Astrocyte (in vitro differentiated cells and primary cell): ENCODE measurements at regions not wholly inside any gene's neighbourhood (a gene's known extent, or its start where the extent isn't known, plus 50 kb on each side); places are given as distances from the start of the nearest gene placed in this dataset.

Source experiments
- DNase-seq: peaks from one replicate; pipeline ENCODE4 v3.0.0-alpha.2; 2010; ENCODE audit warnings: low read depth
- FAIRE-seq: peaks from 2 replicates; lab custom pipeline; 2011; peaks lifted over from hg19 to GRCh38; lab: Jason Lieb, UNC
- H2AFZ ChIP-seq: 2 replicates; pipeline ENCODE4 v1.6.0; 2012; ENCODE audit warnings: low read depth, low read length, inconsistent platforms
- H3K27ac ChIP-seq: 2 replicates; pipeline ENCODE4 v1.5.1; 2011; ENCODE audit warnings: low read depth, low read length, inconsistent platforms
- H3K27me3 ChIP-seq: 2 replicates; pipeline ENCODE4 v1.6.0; 2011; ENCODE audit warnings: low read length, inconsistent platforms; ENCODE audit not compliant: insufficient read depth
- H3K36me3 ChIP-seq: 2 replicates; pipeline ENCODE4 v1.5.1; 2011; ENCODE audit warnings: low read length, inconsistent platforms; ENCODE audit not compliant: insufficient read depth
- H3K4me1 ChIP-seq: 2 replicates; pipeline ENCODE4 v1.5.1; 2011; ENCODE audit warnings: low read length, inconsistent platforms; ENCODE audit not compliant: insufficient read depth
- H3K4me2 ChIP-seq: 2 replicates; pipeline ENCODE4 v1.6.0; 2012; ENCODE audit warnings: low read length, inconsistent platforms
- H3K4me3 ChIP-seq: 2 replicates; pipeline ENCODE4 v1.5.1; 2011; ENCODE audit warnings: low read depth, mild to moderate bottlenecking, low read length, inconsistent platforms; ENCODE audit not compliant: insufficient read depth
- H3K79me2 ChIP-seq: 2 replicates; pipeline ENCODE4 v1.6.0; 2012; ENCODE audit warnings: mild to moderate bottlenecking, low read length, inconsistent platforms; ENCODE audit not compliant: insufficient read depth
- H3K9ac ChIP-seq: 2 replicates; pipeline ENCODE4 v1.6.0; 2012; ENCODE audit warnings: mild to moderate bottlenecking, low read length, inconsistent platforms
- H3K9me3 ChIP-seq: 2 replicates; pipeline ENCODE4 v1.5.1; 2012; ENCODE audit warnings: low read depth, mild to moderate bottlenecking, low read length, inconsistent platforms; ENCODE audit not compliant: insufficient read depth
- H4K20me1 ChIP-seq: 2 replicates; pipeline ENCODE4 v1.6.0; 2012; ENCODE audit warnings: low read length, inconsistent platforms; ENCODE audit not compliant: insufficient read depth
- H3K27ac Mint-ChIP-seq: one replicate; pipeline ENCODE4 v1.8.0; 2021; ENCODE audit warnings: mild to moderate bottlenecking, mixed read lengths; ENCODE audit not compliant: unreplicated experiment
- H3K27me3 Mint-ChIP-seq: one replicate; pipeline ENCODE4 v1.8.0; 2021; ENCODE audit warnings: low read depth, mixed read lengths; ENCODE audit not compliant: unreplicated experiment
- H3K36me3 Mint-ChIP-seq: one replicate; pipeline ENCODE4 v1.8.0; 2021; ENCODE audit warnings: low read depth, mixed read lengths; ENCODE audit not compliant: unreplicated experiment
- H3K4me1 Mint-ChIP-seq: one replicate; pipeline ENCODE4 v1.8.0; 2021; ENCODE audit warnings: low read depth, mixed read lengths; ENCODE audit not compliant: unreplicated experiment
- H3K4me3 Mint-ChIP-seq: one replicate; pipeline ENCODE4 v1.8.0; 2021; ENCODE audit warnings: mild to moderate bottlenecking, moderate library complexity, mixed read lengths; ENCODE audit not compliant: unreplicated experiment
- H3K9me3 Mint-ChIP-seq: one replicate; pipeline ENCODE4 v1.8.0; 2021; ENCODE audit warnings: mild to moderate bottlenecking, mixed read lengths; ENCODE audit not compliant: unreplicated experiment
- CTCF ChIP-seq: IDR thresholded peaks from 2 replicates; pipeline ENCODE4 v1.5.1; 2011; ENCODE audit warnings: low read depth, mild to moderate bottlenecking, inconsistent platforms, low read length, moderate library complexity; ENCODE audit not compliant: insufficient read depth
- EZH2 ChIP-seq: IDR thresholded peaks from 2 replicates; pipeline ENCODE4 v1.6.1; 2012; ENCODE audit warnings: mild to moderate bottlenecking, low read length, inconsistent platforms; ENCODE audit not compliant: insufficient read depth

DNA sequence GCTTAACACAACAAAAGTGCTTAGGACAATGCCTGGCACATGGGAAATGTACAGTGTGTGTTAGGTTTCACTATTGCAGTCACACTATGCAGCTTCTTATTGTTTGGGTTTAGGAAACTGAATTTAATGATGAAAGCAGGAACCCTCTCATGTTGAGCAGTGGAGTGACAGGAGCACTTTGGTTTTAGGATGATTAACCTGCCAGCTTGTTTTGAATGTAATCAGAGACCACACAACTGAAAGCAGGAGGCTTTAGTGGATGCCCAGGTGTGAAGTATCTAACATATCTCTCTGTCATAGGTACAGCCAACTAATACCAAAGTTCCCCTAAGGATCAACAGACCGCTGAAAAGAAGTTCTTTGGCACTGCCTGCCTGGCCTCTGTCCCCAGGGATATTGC, 406.9 kb upstream of the USP24 start:
- H3K36me3 Mint-ChIP-seq = no peaks in the 10 kb centered on the region
- Histone ChIP-seq H3K4me3 (no peak overlapping the region), H3K36me3 (no peaks in the 10 kb centered on the region), H3K4me1 (no peaks in the 10 kb centered on the region), H3K27ac (no peak overlapping the region), H3K9me3 (peaks cover 2% of the 10 kb centered on the region), H3K27me3 (no peaks in the 10 kb centered on the region), H2AFZ (no peak overlapping the region), H3K9ac (no peak overlapping the region), H3K4me2 (no peak overlapping the region), H4K20me1 (no peaks in the 10 kb centered on the region), H3K79me2 (no peaks in the 10 kb centered on the region)
- DNase-seq (no peak), FAIRE-seq (no peak)
- TF ChIP-seq EZH2 (no peak), CTCF (no peak)
- H3K9me3 Mint-ChIP-seq = peaks cover 7% of the 10 kb centered on the region
- H3K4me1 Mint-ChIP-seq = no peaks in the 10 kb centered on the region
- no peak overlapping the region for H3K4me3 Mint-ChIP-seq
- H3K27ac Mint-ChIP-seq = no peak overlapping the region
- no peaks in the 10 kb centered on the region for H3K27me3 Mint-ChIP-seq

DNA sequence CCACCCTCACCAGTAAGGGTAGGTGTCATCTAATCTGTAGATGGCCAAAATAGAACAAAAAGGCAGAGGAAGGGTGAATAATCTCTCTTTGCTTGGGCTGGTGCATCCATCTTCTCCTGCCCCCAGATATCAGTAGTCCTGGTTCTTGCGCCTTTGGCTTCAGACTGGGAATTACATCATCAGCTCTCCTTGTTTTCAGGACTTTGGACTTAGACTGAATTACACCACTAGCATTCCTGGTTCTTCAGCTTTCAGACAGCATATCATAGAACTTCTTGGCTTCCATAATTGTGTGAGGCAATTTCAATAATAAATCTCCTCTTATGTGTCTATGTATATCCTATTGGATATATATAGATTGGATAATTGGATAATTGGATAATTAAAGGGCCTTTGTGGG, 403.0 kb upstream of the USP24 start:
- Histone ChIP-seq H3K27me3 (no peaks in the 10 kb centered on the region), H3K36me3 (no peaks in the 10 kb centered on the region), H3K9ac (no peak overlapping the region), H4K20me1 (no peaks in the 10 kb centered on the region), H3K4me2 (no peak overlapping the region), H3K9me3 (peaks cover 2% of the 10 kb centered on the region), H3K4me1 (peaks cover 4% of the 10 kb centered on the region), H2AFZ (no peak overlapping the region), H3K79me2 (no peaks in the 10 kb centered on the region), H3K4me3 (no peak overlapping the region), H3K27ac (no peak overlapping the region)
- peaks cover 5% of the 10 kb centered on the region for H3K27me3 Mint-ChIP-seq
- TF ChIP-seq CTCF (no peak), EZH2 (no peak)
- peaks cover 5% of the 10 kb centered on the region for H3K9me3 Mint-ChIP-seq
- H3K4me1 Mint-ChIP-seq = no peaks in the 10 kb centered on the region
- no peak overlapping the region for H3K4me3 Mint-ChIP-seq
- DNase-seq = no peak
- H3K27ac Mint-ChIP-seq = no peak overlapping the region
- no peak for FAIRE-seq
- H3K36me3 Mint-ChIP-seq = no peaks in the 10 kb centered on the region

DNA sequence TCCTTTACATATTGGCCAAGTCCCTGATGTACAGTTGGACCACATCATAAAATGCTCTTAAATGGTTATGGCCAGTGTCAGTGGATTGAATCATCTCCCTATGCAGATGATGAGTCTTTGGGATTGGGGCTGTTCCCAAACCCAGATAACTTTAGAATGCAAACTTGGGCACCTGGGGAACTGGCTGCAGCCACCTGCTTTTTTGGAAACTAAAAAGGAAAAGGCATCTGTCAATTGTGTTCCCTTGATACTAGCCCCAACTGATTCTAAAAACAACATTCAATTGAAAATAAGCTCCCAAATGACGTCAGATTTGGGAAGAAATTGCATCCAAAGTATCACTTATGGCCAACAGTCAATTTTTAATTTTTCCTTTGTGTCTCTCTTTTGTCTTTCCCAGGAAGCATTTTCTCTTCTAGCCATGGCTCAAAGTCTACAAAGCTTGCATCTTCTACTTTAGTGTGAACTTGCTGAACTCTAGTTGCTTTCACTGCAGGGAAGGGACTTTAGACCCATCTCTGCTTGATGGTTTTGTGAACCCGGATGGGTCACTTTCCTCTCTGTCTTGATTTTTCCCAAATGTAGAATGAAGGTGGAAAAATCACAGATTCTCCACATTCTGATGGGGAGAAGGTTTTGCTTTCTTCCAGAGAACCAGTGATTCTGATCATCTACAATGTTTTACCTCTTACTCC, 402.3 kb upstream of the USP24 start:
- Histone ChIP-seq H3K36me3 (no peaks in the 10 kb centered on the region), H2AFZ (no peak overlapping the region), H3K27me3 (no peaks in the 10 kb centered on the region), H3K79me2 (no peaks in the 10 kb centered on the region), H3K4me2 (no peak overlapping the region), H3K9ac (no peak overlapping the region), H3K4me3 (no peak overlapping the region), H3K27ac (no peak overlapping the region), H3K9me3 (no peaks in the 10 kb centered on the region), H4K20me1 (no peaks in the 10 kb centered on the region), H3K4me1 (peaks cover 5% of the 10 kb centered on the region)
- Mint-ChIP-seq H3K9me3 (no peaks in the 10 kb centered on the region), H3K27ac (no peak overlapping the region), H3K36me3 (no peaks in the 10 kb centered on the region), H3K4me3 (no peak overlapping the region), H3K27me3 (peaks cover 5% of the 10 kb centered on the region), H3K4me1 (no peaks in the 10 kb centered on the region)
- DNase-seq (no peak), FAIRE-seq (no peak)
- TF ChIP-seq CTCF (no peak), EZH2 (no peak)
